NCI-H1694 (cell line): ENCODE measurements at regions not wholly inside any gene's neighbourhood (a gene's known extent, or its start where the extent isn't known, plus 50 kb on each side); places are given as distances from the start of the nearest gene placed in this dataset.

ENCODE experiments used
- DNase-seq: peaks from one replicate; lab custom pipeline; 2025; lab: John Stamatoyannopoulos, UW

- DNase-seq = no peak
Measured at GRCh38 chr10:4343873-4344272, 482.1 kb upstream of the AKR1E2 start.

DNA sequence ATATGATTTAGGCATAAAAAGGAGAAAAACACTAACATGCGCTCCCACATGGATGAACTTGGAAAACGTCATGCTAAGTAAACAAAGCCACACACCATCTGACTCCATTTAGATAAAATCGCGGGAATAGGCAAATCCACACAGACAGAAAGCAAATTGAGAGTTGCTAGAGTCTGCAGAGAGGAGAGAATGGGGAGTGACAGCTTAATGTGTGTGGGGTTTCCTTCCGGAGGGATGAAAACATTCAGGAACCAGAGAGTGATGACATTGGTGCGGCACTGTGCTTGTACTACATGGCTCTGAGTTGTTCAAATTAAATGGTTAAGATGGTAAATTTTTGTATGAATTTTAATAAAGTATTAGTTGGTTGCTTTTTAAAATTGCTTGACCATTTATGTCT is 482.9 kb upstream of the AKR1E2 start:
- DNase-seq = no peak

DNA sequence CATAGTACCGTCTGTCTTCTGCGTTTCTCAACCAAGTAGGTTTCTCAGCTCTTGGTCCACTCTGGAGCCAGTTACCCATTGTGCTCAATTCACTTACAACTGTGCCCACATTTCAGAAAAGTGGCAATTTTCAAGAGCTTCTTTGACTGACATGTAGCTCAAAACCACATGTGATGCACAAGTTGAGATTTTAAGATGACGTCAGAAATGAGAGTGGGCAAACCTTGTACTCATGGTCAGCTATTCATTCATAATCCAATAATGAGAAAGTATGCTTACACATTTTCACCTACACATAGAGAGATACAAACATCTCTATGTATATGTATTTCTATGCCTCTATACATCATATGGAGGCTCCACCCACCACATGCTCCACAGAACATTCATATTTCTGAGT is 487.2 kb upstream of the AKR1E2 start:
- no peak for DNase-seq

DNA sequence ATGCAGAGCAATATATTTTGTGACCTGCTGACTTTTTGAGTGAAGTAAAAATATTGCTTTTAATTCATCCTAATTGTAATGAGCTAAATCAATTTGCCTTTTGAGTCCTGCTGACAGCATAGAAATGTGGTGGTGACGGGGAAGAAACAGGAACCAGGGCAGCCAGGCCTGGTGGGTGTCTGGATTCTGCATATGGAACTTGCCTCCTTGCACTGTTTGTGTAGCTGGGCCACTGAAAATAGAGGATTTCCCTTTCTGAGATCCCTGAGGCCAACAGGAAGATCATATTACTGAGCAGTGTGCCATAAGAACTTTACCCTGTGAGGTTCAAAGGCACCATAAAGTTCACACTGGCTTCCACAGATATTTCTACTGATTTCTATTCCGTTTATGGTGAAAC is 488.4 kb upstream of the AKR1E2 start:
- no peak for DNase-seq

DNA sequence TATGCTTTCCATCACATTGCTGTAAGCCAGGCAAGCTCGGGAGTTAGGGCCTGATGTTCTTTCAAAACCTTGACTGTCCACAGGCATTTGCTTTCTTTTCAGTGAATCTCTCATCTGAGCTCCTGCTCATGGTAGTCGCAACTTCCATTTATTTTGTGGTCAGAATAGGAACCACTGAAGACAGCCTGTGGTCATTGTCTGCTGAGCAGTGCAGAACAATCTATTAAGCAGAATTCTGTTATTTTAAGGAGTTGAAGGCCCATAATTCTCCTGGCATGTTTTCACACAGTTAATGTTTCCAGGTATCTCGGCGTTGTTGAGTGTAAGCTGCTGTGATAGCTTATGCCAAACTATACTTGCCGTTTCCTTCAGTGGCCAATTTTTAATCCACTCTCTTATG is 491.1 kb upstream of the AKR1E2 start:
- no peak for DNase-seq

GRCh38 chr10:4334015-4334414 is 492.0 kb upstream of the AKR1E2 start:
- DNase-seq = no peak

DNA sequence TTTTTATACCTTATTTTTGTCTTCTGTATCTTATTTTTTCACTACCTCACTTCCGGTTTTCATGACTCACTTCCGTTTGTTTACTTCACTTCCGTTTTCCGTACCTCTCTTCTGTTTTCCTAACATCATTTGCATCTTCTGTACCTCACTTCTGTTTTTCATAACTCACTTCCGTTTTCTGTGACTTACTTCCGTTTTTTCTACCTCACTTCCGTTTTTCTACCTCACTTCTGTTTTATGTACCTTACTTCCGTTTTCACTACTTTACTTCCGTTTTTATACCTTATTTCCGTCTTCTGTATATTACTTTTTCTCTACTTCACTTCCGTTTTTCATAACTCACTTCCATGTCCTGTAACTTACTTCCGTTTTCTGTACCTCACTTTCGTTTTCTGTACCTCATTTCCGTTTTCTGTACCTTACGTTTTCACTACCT is 492.5 kb upstream of the AKR1E2 start:
- no peak for DNase-seq

GRCh38 chr10:4332764-4333458 is 493.1 kb upstream of the AKR1E2 start:
- DNase-seq = no peak

- DNase-seq = no peak
Measured at GRCh38 chr10:4331150-4331549, 494.9 kb upstream of the AKR1E2 start.

DNA sequence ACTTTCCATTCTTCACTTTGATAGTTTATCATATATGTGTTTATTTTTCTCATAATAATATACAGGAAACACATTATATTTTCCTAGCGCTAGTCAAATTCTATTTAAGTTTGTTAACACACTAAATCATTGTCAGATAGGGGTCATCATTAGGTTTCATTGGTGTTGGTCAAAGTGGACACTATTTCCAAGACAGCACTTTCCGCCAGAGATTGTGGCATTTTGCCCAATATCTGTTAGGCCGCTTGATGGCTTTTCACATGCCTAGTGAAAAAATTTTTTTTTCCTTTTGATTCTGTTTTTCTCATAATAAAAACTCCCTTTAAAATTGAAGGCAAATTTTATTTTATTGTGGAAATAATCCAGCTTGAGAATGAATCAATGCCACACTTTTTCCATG is 495.4 kb upstream of the AKR1E2 start:
- no peak for DNase-seq

- no peak for DNase-seq
Measured at GRCh38 chr10:4329225-4329624, 496.8 kb upstream of the AKR1E2 start.

- no peak for DNase-seq
Measured at GRCh38 chr10:4326647-4327046, 499.4 kb upstream of the AKR1E2 start.

DNA sequence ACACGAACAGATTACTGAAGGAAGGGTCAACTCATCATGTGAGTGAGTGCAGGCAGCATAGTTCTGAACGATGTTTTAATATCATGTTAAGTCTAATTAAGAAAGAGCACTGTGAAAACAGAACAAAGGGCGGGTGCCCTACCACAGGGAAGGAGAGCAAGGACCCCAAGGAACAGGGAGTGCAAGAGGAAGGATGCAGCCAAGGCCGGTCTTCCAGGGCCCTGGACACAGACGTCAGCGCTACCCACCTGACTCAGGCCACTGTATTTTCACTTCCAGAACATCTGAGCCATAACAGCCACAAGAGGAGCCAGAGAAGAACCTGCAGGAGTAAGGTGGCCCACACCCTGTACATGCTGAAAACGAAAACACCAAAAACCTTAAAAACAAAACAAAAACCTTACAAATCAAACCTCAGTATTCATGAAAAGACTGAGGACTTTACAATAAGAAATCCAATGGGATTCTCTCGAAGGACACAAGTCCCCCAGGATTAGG is 506.1 kb upstream of the AKR1E2 start:
- no peak for DNase-seq

- no peak for DNase-seq
Measured at GRCh38 chr10:4316161-4316810, 509.7 kb upstream of the AKR1E2 start.

DNA sequence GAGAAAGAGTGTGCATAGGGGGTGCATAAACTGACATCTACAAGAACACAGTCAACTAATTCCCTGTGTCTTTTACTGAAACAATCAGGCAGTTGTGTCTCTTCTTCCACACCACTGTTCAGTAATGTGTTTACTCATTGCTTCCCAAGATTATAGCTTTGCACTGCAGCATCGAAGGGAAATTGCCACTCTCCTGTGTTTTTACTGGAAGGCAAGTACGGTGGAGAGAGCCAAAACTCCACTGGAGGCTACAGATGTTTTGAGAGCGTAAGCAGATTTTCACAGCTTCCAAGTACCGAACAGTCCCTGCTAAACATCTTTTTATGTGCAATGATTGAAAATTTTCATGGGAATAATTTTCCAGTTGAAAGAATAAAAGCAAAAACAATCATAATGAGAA is 510.5 kb upstream of the AKR1E2 start:
- no peak for DNase-seq

DNA sequence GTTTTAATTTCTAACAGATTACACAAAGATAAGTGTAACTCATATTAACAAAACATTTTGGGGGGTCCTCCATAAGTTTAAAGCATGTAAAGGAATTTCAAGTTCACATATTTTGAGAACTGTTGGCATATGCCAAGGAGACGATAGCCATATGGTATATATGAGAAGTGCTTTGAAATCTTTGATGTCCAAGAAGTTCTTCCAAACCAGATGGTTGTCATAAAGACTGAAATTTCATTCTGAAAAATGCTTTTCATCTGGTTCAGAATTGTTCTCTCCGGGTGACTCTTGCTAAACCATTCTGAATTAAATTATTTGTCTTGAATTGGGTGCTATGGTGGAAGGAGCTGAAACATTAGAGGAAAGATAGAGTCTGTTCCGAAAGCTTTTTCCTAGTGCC is 513.0 kb upstream of the AKR1E2 start:
- DNase-seq = no peak

DNA sequence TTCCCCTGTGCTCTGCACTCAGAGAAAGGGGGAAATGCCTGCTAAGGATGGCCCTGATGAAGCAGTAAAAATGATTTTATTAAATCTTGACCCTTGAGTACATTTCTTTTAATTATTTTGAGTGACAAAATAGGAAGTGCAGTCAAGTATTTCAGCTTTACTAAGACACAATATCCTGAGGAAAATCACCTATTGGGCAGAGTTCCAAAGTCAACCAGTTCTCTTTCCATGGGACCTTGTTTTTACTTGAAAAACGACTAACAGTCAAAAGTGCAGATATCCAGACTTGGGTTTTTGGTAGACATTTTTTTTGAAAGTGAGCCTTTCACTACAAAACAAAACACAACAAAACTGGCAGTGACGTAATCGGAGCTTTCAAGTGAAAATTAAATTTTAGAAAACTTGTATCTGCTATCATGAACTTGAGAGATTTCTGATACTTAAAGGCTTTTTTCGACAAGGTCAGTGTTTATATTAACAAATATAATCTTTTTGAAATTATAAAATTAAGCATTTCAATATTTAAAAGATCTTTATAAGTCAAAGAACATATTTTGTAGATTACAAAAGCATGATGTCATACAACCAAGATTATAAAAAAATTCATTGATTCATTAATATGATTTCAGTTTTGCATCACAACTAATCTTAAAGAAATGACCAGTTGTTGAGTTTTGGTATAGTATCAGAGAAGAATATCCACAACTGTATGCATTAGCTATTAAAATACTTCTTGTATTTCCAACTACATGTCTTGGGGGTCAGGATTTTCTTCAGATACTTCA is 513.8 kb upstream of the AKR1E2 start:
- DNase-seq = no peak

DNA sequence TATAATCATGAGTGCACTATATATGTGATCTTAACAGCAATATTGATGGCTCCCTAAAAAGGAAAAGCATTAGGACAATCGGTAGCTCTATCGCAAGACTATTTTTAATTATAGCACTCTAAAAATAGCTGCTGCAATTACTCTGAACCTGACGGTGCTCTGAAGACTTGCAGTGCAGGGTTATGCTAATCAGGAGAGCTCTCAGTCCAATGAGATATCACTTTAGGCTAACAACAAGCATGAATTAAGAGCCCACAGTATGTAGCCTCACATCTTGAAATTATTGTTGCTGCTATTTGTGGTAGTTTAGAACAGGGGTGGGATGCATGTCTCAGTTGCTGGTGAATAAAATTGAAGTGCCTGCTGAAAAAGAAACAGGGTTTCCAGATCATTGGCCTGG is 515.8 kb upstream of the AKR1E2 start:
- no peak for DNase-seq

DNA sequence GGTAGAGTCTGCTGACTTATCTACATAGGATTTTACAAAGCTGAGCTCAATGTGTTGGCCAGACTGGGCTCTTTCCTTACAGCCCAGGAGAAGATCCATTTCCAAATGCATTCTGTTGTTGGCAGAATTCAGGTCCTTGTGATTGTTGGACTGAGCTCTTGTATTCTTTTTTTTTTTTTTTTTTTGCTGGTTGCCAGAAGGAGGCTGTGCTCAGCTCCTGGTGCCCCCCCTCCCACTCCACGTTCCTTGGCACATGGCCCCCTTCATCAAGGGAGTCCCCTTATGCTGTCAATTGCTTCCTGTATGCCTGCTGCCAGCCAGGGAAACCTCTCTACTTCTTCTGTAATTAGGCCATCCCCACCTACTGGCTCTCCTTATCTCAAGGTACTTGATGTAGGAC is 518.1 kb upstream of the AKR1E2 start:
- DNase-seq = no peak

DNA sequence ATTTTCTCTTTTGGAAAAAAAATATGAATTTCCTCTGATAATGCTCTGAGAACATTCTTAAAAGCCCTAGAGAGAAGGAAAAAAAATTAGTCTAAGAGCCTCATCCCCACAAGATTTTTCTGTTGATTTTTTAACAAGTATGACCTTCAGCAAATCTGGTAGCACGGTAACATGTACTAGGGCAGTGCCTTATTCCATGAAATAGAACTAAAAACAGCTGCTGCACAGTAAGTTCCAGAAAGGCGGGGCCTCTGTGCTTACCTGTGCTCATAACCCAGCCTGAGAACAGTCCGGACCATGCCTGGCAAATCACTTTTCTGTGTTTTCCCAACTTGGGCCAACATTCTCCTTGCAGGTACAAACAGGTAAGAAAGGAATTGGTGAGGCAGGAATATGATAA is 519.1 kb upstream of the AKR1E2 start:
- no peak for DNase-seq

DNA sequence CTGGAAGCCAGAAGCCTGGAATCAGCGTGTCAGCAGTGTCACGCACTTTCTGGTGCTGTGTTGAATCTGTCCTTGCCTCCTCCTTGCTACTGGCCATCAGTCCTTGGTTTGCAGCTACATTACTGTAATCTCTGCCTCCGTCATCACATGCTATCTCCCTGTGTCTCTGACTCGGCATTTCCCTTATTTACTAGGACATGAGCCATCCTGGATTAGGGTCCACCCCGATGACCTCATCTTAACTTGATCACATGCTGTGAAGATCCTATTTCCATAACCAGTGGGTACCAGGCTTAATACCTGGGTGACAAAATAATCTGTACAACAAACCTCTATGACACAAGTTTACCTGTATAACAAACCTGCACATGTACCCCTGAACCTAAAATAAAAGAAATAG is 518.0 kb upstream of the KLF6 start:
- no peak for DNase-seq

GRCh38 chr10:4301291-4302045 is 516.5 kb upstream of the KLF6 start:
- no peak for DNase-seq
